ENCODE measurements at regions not wholly inside any gene's neighbourhood (a gene's known extent, or its start where the extent isn't known, plus 50 kb on each side); places are given as distances from the start of the nearest gene placed in this dataset.

DNA sequence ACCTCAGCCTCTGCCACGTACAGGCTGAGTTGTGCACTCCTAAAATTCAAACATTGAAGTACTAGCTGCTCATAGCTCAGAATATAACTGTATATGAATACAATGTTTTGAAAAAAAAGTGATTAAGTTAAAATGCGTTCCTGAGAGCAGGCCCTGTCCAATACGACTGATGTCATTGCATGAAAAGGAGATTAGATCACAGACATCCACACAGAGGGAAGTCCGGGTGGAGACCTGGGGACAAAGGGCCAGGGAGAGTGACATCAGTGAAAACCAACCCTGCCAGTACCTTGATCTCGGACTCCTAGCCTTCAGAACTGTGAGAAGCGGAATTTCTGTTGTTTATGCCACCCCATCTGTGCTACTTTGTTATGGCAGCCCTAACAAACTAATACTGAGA lies 311.4 kb upstream of the NR2F2 start:
- Histone ChIP-seq H2BK15ac (ENCODE audit: low read length) (no peak overlapping the region), H3K27ac (ENCODE audit: low read depth, low read length) (no peak overlapping the region), H3K36me3 (ENCODE audit: control insufficient read depth in 2 of 4, insufficient read depth in 4 of 4, low read length in 3 of 4) (no peaks in the 10 kb centered on the region), H3K14ac (ENCODE audit: insufficient read length) (no peak overlapping the region), H3K4me3 (ENCODE audit: extremely low read depth in 1 of 4, insufficient read depth in 2 of 4, low read depth in 3 of 4, low read length in 4 of 4) (no peak overlapping the region), H3K23me2 (ENCODE audit: low read depth, low read length) (no peaks in the 10 kb centered on the region), H2BK5ac (ENCODE audit: low read depth, low read length) (no peak overlapping the region), H3K79me2 (ENCODE audit: control insufficient read depth in 1 of 2, insufficient read depth in 2 of 2, low read length in 2 of 2) (no peaks in the 10 kb centered on the region), H2BK20ac (ENCODE audit: low read length) (no peak overlapping the region), H4K8ac (ENCODE audit: extremely low read depth, insufficient read depth, low read length) (no peak overlapping the region), H3K27me3 (replicated peaks in 1 of 4; ENCODE audit: control insufficient read depth in 3 of 4, extremely low read depth in 1 of 4, insufficient read depth in 3 of 4, low read length in 3 of 4) (no peaks in the 10 kb centered on the region), H2BK12ac (ENCODE audit: low read depth, low read length) (no peak overlapping the region), H4K91ac (replicated peaks; ENCODE audit: insufficient read length, low read length) (no peak overlapping the region), H3K4me2 (ENCODE audit: insufficient read depth in 1 of 2, low read depth in 2 of 2, low read length in 2 of 2) (no peak overlapping the region), H3K56ac (replicated peaks; ENCODE audit: insufficient read length, low read depth, low read length) (no peak overlapping the region), H3K4ac (replicated peaks; ENCODE audit: insufficient read length, low read depth, low read length) (no peak overlapping the region), H3K4me1 (replicated peaks in 1 of 4; ENCODE audit: control insufficient read depth in 3 of 4, insufficient read depth in 4 of 4, low read length in 3 of 4) (no peaks in the 10 kb centered on the region), H2AK5ac (ENCODE audit: low read depth, low read length) (no peak overlapping the region), H3K23ac (ENCODE audit: insufficient read length) (no peak overlapping the region), H4K5ac (ENCODE audit: insufficient read length, low read depth, low read length) (no peak overlapping the region), H2AFZ (ENCODE audit: low read length) (no peak overlapping the region), H3K9ac (replicated peaks in 1 of 4; ENCODE audit: extremely low read depth in 1 of 4, low read depth in 3 of 4, low read length in 3 of 4) (no peak overlapping the region), H3K18ac (ENCODE audit: extremely low read depth, low read length) (no peak overlapping the region), H4K20me1 (replicated peaks in 1 of 2; ENCODE audit: control insufficient read depth in 1 of 2, insufficient read depth in 2 of 2, low read length in 2 of 2) (no peaks in the 10 kb centered on the region), H2BK120ac (replicated peaks; ENCODE audit: low read depth, low read length) (no peak overlapping the region), H3K79me1 (ENCODE audit: low read depth, low read length) (no peaks in the 10 kb centered on the region), H3K9me3 (ENCODE audit: insufficient read depth in 2 of 2, low read depth in 1 of 2, low read length in 1 of 2) (0 out of 4 replicates have a peak, but pooled peaks cover 0 to 4% of the 10 kb centered on the region in 2 experiments)
- TF ChIP-seq, protein P1, sequence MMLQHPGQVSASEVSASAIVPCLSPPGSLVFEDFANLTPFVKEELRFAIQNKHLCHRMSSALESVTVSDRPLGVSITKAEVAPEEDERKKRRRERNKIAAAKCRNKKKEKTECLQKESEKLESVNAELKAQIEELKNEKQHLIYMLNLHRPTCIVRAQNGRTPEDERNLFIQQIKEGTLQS (IDR thresholded peaks at IDR 0.05; ENCODE audit: insufficient read depth, low read depth, low read length), result no peak
- TF ChIP-seq RXRA (IDR thresholded peaks at IDR 0.05; ENCODE audit: insufficient read depth, low read depth, low read length), result no peak
- TF ChIP-seq CHD2 (IDR thresholded peaks at IDR 0.05; ENCODE audit: low read length), result no peak
- TF ChIP-seq, protein P2, sequence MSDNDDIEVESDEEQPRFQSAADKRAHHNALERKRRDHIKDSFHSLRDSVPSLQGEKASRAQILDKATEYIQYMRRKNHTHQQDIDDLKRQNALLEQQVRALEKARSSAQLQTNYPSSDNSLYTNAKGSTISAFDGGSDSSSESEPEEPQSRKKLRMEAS (IDR thresholded peaks at IDR 0.05), result no peak
- no peak for TF ChIP-seq SIRT6 (IDR thresholded peaks at IDR 0.05; ENCODE audit: low read length)
- TF ChIP-seq TCF12 (IDR thresholded peaks at IDR 0.05; ENCODE audit: low read depth, low read length), result no peak
- no peak for TF ChIP-seq SAP30 (IDR thresholded peaks at IDR 0.05; ENCODE audit: insufficient read depth, insufficient replicate concordance, low read length)
- no peak for TF ChIP-seq GTF2F1 (IDR thresholded peaks at IDR 0.05; ENCODE audit: borderline replicate concordance, low read depth, low read length)
- TF ChIP-seq SIX5 (IDR thresholded peaks at IDR 0.05; ENCODE audit: low read depth, low read length), result no peak
- TF ChIP-seq CREB1 (IDR thresholded peaks at IDR 0.05), result no peak
- no peak for TF ChIP-seq CBX5 (IDR thresholded peaks at IDR 0.05; ENCODE audit: low read depth, low read length)
- TF ChIP-seq SRF (IDR thresholded peaks at IDR 0.05; ENCODE audit: low read depth, low read length), result no peak
- no peak for TF ChIP-seq KDM1A (IDR thresholded peaks at IDR 0.05; ENCODE audit: borderline replicate concordance, low read length)
- no peak for TF ChIP-seq RNF2 (IDR thresholded peaks at IDR 0.05; ENCODE audit: borderline replicate concordance, low read depth, low read length, missing control alignments, poor library complexity, severe bottlenecking)
- WGBS, 2 experiments (ENCODE audit: extremely low coverage in 1 of 2, insufficient coverage in 1 of 2, insufficient read length in 1 of 2, insufficient replicate concordance in 2 of 2, low coverage in 1 of 2, low lambda C conversion rate in 2 of 2, missing lambda C conversion rate in 1 of 2), result 91% methylated on average over 6 of the region's 6 CpGs; no CpG with 5 or more reads in 1 of the 2 experiments
- no peak for FAIRE-seq
- ChIA-PET CTCF (ENCODE audit: partially characterized antibody) (no interaction called here), POLR2A (ENCODE audit: partially characterized antibody) (no interaction called here)
- no peak for DNase-seq (ENCODE audit: low read depth in 1 of 2, low spot score in 2 of 2)

All from H1 (cell line).